H9 (cell line): ENCODE measurements at regions not wholly inside any gene's neighbourhood (a gene's known extent, or its start where the extent isn't known, plus 50 kb on each side); places are given as distances from the start of the nearest gene placed in this dataset.

Experiments
- DNase-seq: peaks from one replicate; pipeline ENCODE4 v3.0.0-alpha.2; 2017
- H2AFZ ChIP-seq: one replicate; pipeline ENCODE4 v1.6.1; 2013; ENCODE audit warnings: mild to moderate bottlenecking, low read length, control low read depth, moderate library complexity
- H2AK5ac ChIP-seq: 2 replicates; pipeline ENCODE4 v1.6.1; 2013; ENCODE audit warnings: low read length, control low read depth, mixed read lengths; ENCODE audit not compliant: insufficient read length
- H2BK120ac ChIP-seq: one replicate; pipeline ENCODE4 v1.6.1; 2013; ENCODE audit warnings: low read depth, mild to moderate bottlenecking, low read length, control low read depth, inconsistent platforms; ENCODE audit not compliant: poor library complexity, severe bottlenecking
- H2BK12ac ChIP-seq: 2 replicates; pipeline ENCODE4 v1.6.1; 2013; ENCODE audit warnings: low read length, control low read depth, mixed read lengths, low read depth; ENCODE audit not compliant: insufficient read length
- H2BK15ac ChIP-seq: 2 replicates; pipeline ENCODE4 v1.6.1; 2013; ENCODE audit warnings: low read depth, low read length, control low read depth
- H2BK20ac ChIP-seq: one replicate; pipeline ENCODE4 v1.6.1; 2013; ENCODE audit warnings: low read depth, mild to moderate bottlenecking, low read length, control low read depth, inconsistent platforms; ENCODE audit not compliant: poor library complexity, severe bottlenecking
- H2BK5ac ChIP-seq: 2 replicates; pipeline ENCODE4 v1.6.1; 2013; ENCODE audit warnings: low read length, control low read depth, mixed read lengths; ENCODE audit not compliant: insufficient read length
- H3K14ac ChIP-seq: 2 replicates; pipeline ENCODE4 v1.6.1; 2013; ENCODE audit warnings: low read length, control low read depth; ENCODE audit not compliant: insufficient read depth
- H3K18ac ChIP-seq: 2 replicates; pipeline ENCODE4 v1.6.1; 2013; ENCODE audit warnings: low read depth, mild to moderate bottlenecking, mixed read lengths, low read length, control low read depth; ENCODE audit not compliant: insufficient read length
- H3K23ac ChIP-seq: 2 replicates; pipeline ENCODE4 v1.6.1; 2013; ENCODE audit warnings: low read length, control low read depth, mixed read lengths, low read depth; ENCODE audit not compliant: insufficient read length
- H3K23me2 ChIP-seq: 2 replicates; pipeline ENCODE4 v1.6.1; 2013; ENCODE audit warnings: low read depth, mild to moderate bottlenecking, mixed read lengths, low read length, control low read depth; ENCODE audit not compliant: insufficient read length, poor library complexity, severe bottlenecking
- H3K27ac ChIP-seq: 2 replicates; pipeline ENCODE4 v1.5.1; 2013; ENCODE audit warnings: low read length, control low read depth, mixed read lengths, low read depth; ENCODE audit not compliant: insufficient read length
- H3K27me3 ChIP-seq: 2 replicates; pipeline ENCODE4 v1.6.1; 2013; ENCODE audit warnings: low read length, control low read depth, inconsistent platforms; ENCODE audit not compliant: insufficient read depth
- H3K4ac ChIP-seq: 2 replicates; pipeline ENCODE4 v1.6.1; 2013; ENCODE audit warnings: low read depth, mild to moderate bottlenecking, control low read depth, inconsistent platforms, low read length, moderate library complexity
- H3K4me1 ChIP-seq: 2 replicates; pipeline ENCODE4 v1.6.1; 2013; ENCODE audit warnings: low read length, control low read depth, inconsistent platforms; ENCODE audit not compliant: insufficient read depth
- H3K4me2 ChIP-seq: 2 replicates; pipeline ENCODE4 v1.6.1; 2013; ENCODE audit warnings: low read length, control low read depth, mixed read lengths; ENCODE audit not compliant: insufficient read length, insufficient read depth
- H3K56ac ChIP-seq: 2 replicates; pipeline ENCODE4 v1.6.1; 2013; ENCODE audit warnings: low read depth, mild to moderate bottlenecking, mixed read lengths, low read length, control low read depth; ENCODE audit not compliant: insufficient read length
- H3K79me1 ChIP-seq: 2 replicates; pipeline ENCODE4 v1.6.1; 2013; ENCODE audit warnings: low read depth, mild to moderate bottlenecking, moderate library complexity, low read length, control low read depth, inconsistent platforms; ENCODE audit not compliant: insufficient read depth, poor library complexity, severe bottlenecking
- H3K79me2 ChIP-seq: 2 replicates; pipeline ENCODE4 v1.6.1; 2013; ENCODE audit warnings: low read length, control low read depth, inconsistent platforms; ENCODE audit not compliant: insufficient read depth
- H3K9ac ChIP-seq: 2 replicates; pipeline ENCODE4 v1.6.1; 2013; ENCODE audit warnings: low read length, control low read depth, mixed read lengths; ENCODE audit not compliant: insufficient read length; ENCODE audit errors: extremely low read depth
- H3K9me3 ChIP-seq: one replicate; pipeline ENCODE4 v1.6.1; 2013; ENCODE audit warnings: low read depth, low read length, inconsistent platforms; ENCODE audit not compliant: control insufficient read depth
- H3T11ph ChIP-seq: one replicate; pipeline ENCODE4 v1.6.1; 2013; ENCODE audit warnings: mild to moderate bottlenecking, low read length, control low read depth, inconsistent platforms
- H4K20me1 ChIP-seq: one replicate; pipeline ENCODE4 v1.6.1; 2013; ENCODE audit not compliant: control insufficient read depth, insufficient read length, insufficient read depth
- H4K5ac ChIP-seq: 2 replicates; pipeline ENCODE4 v1.6.1; 2013; ENCODE audit warnings: low read depth, mild to moderate bottlenecking, mixed read lengths, low read length, control low read depth; ENCODE audit not compliant: insufficient read length
- H4K8ac ChIP-seq: replicated peaks from 2 replicates; pipeline ENCODE4 v1.6.1; 2013; ENCODE audit warnings: low read length, control low read depth, mixed read lengths, low read depth; ENCODE audit not compliant: insufficient read length
- H4K91ac ChIP-seq: 2 replicates; pipeline ENCODE4 v1.6.1; 2013; ENCODE audit warnings: low read depth, mild to moderate bottlenecking, moderate library complexity, mixed read lengths, low read length, control low read depth; ENCODE audit not compliant: insufficient read length
- H3K27ac Mint-ChIP-seq, 3 experiments: 2 replicates in 2 of 3; 3 replicates in 1 of 3; pipeline ENCODE4 v1.8.0; 2020 to 2021; ENCODE audit warnings: mixed read lengths in 3 of 3, mild to moderate bottlenecking in 1 of 3, moderate library complexity in 1 of 3
- H3K27me3 Mint-ChIP-seq: 2 replicates; pipeline ENCODE4 v1.8.0; 2021; ENCODE audit warnings: low read depth, mild to moderate bottlenecking, moderate library complexity, mixed read lengths
- H3K36me3 Mint-ChIP-seq, 3 experiments: 2 replicates in 2 of 3; 3 replicates in 1 of 3; pipeline ENCODE4 v1.8.0; 2020 to 2021; ENCODE audit warnings: low read depth in 3 of 3, mixed read lengths in 3 of 3; ENCODE audit not compliant: insufficient read depth in 1 of 3
- H3K4me1 Mint-ChIP-seq, 2 experiments: 2 replicates each; pipeline ENCODE4 v1.8.0; 2020; ENCODE audit warnings: mixed read lengths in 2 of 2
- H3K4me3 Mint-ChIP-seq, 2 experiments: 2 replicates in 1 of 2; 3 replicates in 1 of 2; pipeline ENCODE4 v1.8.0; 2020 to 2021; ENCODE audit warnings: mild to moderate bottlenecking in 2 of 2, mixed read lengths in 2 of 2, moderate library complexity in 1 of 2
- H3K9me3 Mint-ChIP-seq, 2 experiments: 2 replicates in 1 of 2; 3 replicates in 1 of 2; pipeline ENCODE4 v1.8.0; 2020; ENCODE audit warnings: mild to moderate bottlenecking in 2 of 2, mixed read lengths in 2 of 2, moderate library complexity in 1 of 2
- CTCF ChIP-seq: fragments of 200-600 bp; sonication (generic); conservative IDR thresholded peaks from 3 replicates; pipeline ENCODE4 v1.8.0; 2021; ENCODE audit warnings: antibody characterized with exemption, mild to moderate bottlenecking
- WGBS: extraction: QIAGEN DNeasy Blood & Tissue Kit; methylation state at CpG from one replicate; pipeline ENCODE4 v1.1.7; 2013; ENCODE audit warnings: missing lambda C conversion rate, low lambda C conversion rate, mixed read lengths; ENCODE audit not compliant: insufficient read length; ENCODE audit errors: extremely low coverage; 5-methylcytosine and 5-hydroxymethylcytosine counted together

GRCh38 chr5:68949256-68949655 is 144.6 kb upstream of the SLC30A5 start:
- Histone ChIP-seq H2BK20ac (no peak overlapping the region), H3T11ph (no peak overlapping the region), H3K23me2 (no peaks in the 10 kb centered on the region), H4K8ac (no peak overlapping the region), H3K23ac (no peak overlapping the region), H4K20me1 (no peaks in the 10 kb centered on the region), H3K9me3 (no peaks in the 10 kb centered on the region), H2BK5ac (no peak overlapping the region), H3K9ac (no peak overlapping the region), H4K5ac (no peak overlapping the region), H3K4me2 (no peak overlapping the region), H2BK15ac (no peak overlapping the region), H3K79me2 (no peaks in the 10 kb centered on the region), H3K4me1 (no peaks in the 10 kb centered on the region), H3K27ac (no peak overlapping the region), H3K27me3 (no peaks in the 10 kb centered on the region), H2AFZ (no peak overlapping the region), H2BK120ac (no peak overlapping the region), H3K18ac (no peak overlapping the region), H3K4ac (no peak overlapping the region), H2BK12ac (no peak overlapping the region), H3K79me1 (no peaks in the 10 kb centered on the region), H3K56ac (no peak overlapping the region), H2AK5ac (no peak overlapping the region), H4K91ac (no peak overlapping the region), H3K14ac (no peak overlapping the region)
- peaks cover 3% of the 10 kb centered on the region for H3K27me3 Mint-ChIP-seq
- WGBS = no CpG with 5 or more reads among the region's 3 CpGs
- no peak overlapping the region for H3K27ac Mint-ChIP-seq
- no peak overlapping the region for H3K4me3 Mint-ChIP-seq
- no peak for TF ChIP-seq CTCF
- no peak for DNase-seq
- no peaks in the 10 kb centered on the region for H3K9me3 Mint-ChIP-seq
- peaks cover 0 to 3% (median 0%) of the 10 kb centered on the region in 3 experiments; a peak in 1 of 7 replicates for H3K36me3 Mint-ChIP-seq
- peaks cover 13 to 26% of the 10 kb centered on the region in 2 experiments for H3K4me1 Mint-ChIP-seq
